H7 (cell line): ENCODE measurements at regions not wholly inside any gene's neighbourhood (a gene's known extent, or its start where the extent isn't known, plus 50 kb on each side); places are given as distances from the start of the nearest gene placed in this dataset.
"Not testable (repeated sequence)": the region's sequence is repeated elsewhere in the genome, so short reads cannot be mapped to it uniquely, and the experiment has no call there.

Source experiments
- DNase-seq: peaks from one replicate; pipeline ENCODE4 v3.0.0; 2012
- H3K27me3 ChIP-seq: 2 replicates; pipeline ENCODE4 v1.6.0; 2011; ENCODE audit warnings: mild to moderate bottlenecking, low read length; ENCODE audit not compliant: control insufficient read depth, insufficient read depth
- H3K36me3 ChIP-seq: replicated peaks from 2 replicates; pipeline ENCODE4 v1.5.1; 2011; ENCODE audit warnings: low read length; ENCODE audit not compliant: control insufficient read depth, insufficient read depth
- H3K4me3 ChIP-seq: 2 replicates; pipeline ENCODE4 v1.5.1; 2011; ENCODE audit warnings: low read depth, mild to moderate bottlenecking, control low read depth, low read length, moderate library complexity; ENCODE audit not compliant: insufficient read depth

DNA sequence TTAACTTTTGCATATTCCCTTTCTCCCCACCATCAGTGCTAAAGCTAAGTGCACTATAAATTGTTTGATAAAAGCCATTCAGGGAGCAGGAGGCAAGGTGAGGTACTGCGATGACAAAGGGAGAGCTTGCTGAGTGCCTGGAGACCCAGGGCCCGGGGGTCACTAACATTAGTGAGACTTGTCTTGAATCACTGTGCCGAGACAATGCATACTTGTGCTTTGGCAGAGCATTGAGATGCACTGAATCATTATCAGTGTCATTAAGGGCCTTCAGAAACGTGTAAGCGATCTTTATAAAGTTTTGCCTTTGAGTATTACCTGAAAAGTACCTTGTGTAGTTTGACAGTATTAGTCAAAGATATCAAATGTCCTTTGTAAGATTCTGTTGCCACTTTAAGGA is 447.5 kb downstream of the PCNX1 start:
- no peak for DNase-seq
- no peaks in the 10 kb centered on the region for H3K36me3 ChIP-seq
- H3K27me3 ChIP-seq: no peaks in the 10 kb centered on the region
- no peak overlapping the region for H3K4me3 ChIP-seq

DNA sequence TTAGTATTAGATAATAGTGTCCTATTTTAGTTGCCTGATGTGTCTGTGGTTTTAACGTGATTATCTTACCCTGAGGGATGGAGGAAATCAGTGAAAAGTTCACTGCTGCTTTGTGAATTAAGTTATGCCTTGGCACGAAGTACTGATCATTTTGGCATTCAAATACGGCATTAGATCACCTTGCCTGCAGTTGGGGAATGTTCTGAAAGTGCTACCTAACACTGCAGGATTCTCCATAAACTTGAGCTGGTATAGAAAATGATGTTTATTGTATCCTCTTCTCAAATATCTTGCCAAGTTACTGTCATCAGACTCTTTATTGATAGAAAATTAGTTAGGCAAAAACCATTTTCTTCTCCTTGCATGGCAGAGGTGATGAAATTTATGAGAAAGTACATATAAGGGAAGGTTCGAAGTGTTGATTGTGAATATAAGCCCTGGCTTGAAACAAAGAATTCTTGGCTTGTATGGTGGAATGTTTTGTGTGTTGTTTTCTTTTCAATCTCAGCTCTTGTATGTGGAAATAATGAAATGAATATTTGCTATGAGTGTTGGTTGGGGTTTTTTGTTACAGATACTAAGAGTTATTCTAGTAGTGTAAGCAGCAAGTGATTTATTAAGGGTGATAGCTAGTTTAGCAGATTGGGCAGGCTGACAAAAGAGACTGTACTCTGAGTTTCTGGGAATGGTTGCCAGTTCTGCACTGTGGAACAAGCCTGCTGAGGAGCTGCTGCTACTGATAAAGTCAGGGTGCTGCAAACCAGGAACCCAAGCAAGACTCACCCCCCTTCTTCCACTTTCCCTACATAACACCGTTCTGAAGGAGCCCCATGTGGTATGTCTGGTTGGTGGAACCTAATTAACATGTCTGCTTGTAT is 448.3 kb downstream of the PCNX1 start:
- Histone ChIP-seq H3K4me3 (no peak overlapping the region), H3K36me3 (no peaks in the 10 kb centered on the region), H3K27me3 (no peaks in the 10 kb centered on the region)
- DNase-seq: no peak

DNA sequence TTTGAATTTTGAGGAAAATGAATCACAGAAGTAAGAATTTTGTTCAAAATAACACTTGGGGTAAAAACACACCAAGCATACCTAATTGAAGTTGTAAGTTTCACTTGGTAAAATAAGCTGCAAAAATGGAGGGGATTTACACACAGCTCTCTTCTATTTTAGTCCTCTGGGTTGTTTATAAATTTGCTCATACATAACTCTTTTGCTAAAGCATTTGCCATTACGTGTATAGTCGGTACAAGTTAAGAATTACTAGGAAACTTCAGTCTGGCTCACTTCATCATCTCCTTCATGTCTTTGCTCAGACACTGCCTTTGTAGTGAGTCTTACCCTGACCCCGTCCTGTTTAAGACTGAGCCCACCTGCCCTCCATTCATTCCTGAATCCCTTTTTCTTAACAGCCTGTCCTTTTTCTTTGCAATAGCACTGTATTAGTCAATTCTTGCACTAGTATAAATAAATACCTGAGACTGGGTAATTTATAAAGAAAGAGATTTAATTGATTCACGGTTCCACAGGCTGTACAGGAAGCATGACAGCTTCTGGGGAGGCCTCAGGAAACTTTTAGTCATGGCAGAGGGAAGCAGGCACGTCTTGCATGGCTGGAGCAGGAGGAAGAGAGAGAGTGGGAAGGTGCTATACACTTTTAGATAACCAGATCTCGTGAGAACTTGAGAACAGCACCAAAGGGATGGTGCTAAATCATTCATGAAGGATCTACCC is 451.1 kb downstream of the PCNX1 start:
- Histone ChIP-seq H3K36me3 (no peaks in the 10 kb centered on the region), H3K4me3 (no peak overlapping the region), H3K27me3 (no peaks in the 10 kb centered on the region)
- no peak for DNase-seq

DNA sequence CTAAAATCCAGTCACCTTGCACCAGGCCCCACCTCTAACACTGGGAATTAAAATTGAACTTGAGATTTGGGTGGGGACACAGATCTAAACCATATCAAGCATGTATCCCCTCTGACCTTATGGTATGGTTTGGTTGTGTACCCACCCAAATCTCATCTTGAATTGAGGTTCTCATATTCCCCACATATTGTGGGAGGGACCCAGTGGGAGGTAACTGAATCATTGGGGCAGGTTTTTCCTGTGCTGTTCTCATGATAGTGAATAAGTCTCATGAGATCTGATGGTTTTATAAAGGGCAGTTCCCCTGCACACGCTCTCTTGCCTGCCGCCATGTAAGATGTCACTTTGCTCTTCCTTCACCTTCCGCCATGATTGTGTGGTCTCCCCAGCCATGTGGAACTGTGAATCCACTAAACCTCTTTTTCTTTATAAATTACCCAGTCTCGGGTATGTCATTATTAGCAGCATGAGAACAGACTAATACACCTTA is 451.7 kb downstream of the PCNX1 start:
- not testable (repeated sequence) for H3K4me3 ChIP-seq, H3K27me3 ChIP-seq, DNase-seq, H3K36me3 ChIP-seq

DNA sequence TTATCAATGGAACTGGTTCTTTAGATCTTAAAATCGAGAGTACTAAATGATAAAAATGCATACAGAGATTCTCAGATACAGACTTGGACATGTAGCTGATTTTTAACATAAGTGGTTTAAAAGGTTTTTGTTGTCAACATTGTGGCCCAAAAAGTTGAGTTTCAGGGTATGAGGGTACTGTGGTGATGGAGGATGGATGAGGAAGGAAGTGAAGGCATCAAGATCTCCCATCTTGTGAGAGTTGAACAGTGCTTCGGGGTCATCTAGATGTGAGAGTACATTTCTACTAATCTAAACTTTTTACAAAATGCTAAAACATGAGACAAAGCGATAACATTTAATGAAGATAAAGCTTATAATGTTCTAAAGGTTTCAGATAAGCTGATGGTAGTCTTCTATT is 452.6 kb downstream of the PCNX1 start:
- H3K36me3 ChIP-seq: no peaks in the 10 kb centered on the region
- no peaks in the 10 kb centered on the region for H3K27me3 ChIP-seq
- no peak overlapping the region for H3K4me3 ChIP-seq
- DNase-seq: no peak

DNA sequence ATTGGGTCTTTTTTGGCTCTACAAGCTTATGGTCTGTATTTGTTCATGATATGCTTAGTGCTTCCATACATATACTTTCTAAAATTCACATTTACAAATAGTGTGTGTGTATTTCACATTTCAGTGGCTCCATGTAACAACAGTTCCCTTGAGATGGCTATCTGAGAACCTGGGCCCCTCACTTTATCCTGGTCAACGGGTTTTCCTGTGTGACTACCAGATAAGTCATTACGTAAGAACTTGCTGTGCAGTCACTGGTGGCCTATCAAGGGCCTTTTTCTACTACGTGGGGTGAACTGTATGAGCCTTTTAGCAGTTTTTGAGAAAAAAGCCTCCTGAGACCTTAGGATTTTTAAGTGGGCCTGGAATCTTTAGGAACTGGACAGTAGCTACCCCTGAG is 454.1 kb downstream of the PCNX1 start:
- no peaks in the 10 kb centered on the region for H3K27me3 ChIP-seq
- no peak overlapping the region for H3K4me3 ChIP-seq
- H3K36me3 ChIP-seq: no peaks in the 10 kb centered on the region
- no peak for DNase-seq

DNA sequence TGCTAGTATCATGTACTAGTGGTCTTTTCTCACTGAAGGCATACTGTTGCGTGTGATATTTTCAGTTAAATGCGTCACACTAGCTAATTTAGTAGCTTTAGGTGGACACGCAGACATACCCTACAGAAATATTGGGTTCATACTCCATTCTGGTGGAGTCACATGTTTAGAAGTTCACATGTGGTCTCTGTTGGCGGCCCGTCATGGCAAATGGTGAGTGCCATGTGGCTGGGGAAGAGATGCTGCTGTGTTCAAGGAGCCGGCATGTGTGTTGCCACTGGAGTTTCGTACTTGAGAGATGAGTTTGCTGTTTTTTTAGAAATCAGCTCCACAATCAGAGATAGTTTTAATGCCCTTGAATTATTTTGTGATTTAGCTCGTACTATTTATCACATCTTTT is 454.6 kb downstream of the PCNX1 start:
- no peaks in the 10 kb centered on the region for H3K36me3 ChIP-seq
- DNase-seq: no peak
- no peak overlapping the region for H3K4me3 ChIP-seq

DNA sequence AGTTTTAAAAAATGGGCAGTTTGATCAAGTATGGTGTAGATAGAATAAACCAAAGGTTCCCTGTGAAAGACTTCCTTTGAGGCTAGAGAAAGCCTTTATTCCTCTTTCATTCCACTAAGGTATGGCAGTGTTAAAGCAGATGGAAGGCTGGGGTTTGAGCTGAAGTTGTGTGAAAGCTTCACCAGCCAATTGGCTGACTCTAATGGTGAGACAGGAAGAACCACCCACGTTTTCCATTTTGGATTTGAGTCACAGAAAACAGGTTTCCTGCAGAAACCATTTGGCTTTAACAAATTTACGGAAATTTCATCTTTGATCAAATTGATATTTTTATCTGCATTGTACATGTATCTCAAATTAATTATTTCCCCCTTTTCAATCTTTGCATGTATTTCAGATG is 455.0 kb downstream of the PCNX1 start:
- no peak overlapping the region for H3K4me3 ChIP-seq
- H3K27me3 ChIP-seq: no peaks in the 10 kb centered on the region
- no peak for DNase-seq
- no peaks in the 10 kb centered on the region for H3K36me3 ChIP-seq

More for the DNA sequence above, 454.6 kb downstream of the PCNX1 start:
- H3K27me3 ChIP-seq: no peaks in the 10 kb centered on the region

DNA sequence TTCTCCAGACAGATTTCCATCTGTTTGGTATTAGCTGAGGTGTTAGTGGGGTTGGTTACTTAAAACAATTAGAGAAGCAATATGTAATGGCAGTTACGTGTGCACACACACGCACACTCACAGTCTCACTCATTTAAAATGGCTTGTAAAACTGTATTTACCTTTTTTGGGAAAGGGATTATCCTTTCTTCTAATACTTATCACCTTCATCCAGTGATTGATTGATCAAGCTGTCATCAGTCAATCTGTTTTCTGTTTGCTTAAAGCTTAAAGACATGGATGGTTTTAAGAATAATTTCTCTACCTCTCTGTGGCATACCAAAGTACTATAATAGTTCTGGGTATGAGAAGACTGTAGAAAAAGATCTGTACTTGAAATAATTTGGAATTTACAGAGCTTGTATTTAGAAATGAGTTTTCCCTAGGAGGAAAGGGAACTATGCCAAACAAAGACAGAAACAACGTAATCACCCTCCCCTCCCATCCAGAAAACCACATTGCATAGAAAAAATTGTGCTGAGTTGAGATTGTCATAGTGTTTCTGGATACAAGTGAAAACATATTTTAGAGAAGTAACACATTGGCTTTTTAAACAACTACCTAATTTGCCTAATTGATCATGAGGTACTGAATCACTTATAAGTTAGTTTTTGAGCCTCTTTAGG is 455.8 kb downstream of the PCNX1 start:
- Histone ChIP-seq H3K4me3 (no peak overlapping the region), H3K27me3 (no peaks in the 10 kb centered on the region), H3K36me3 (no peaks in the 10 kb centered on the region)
- DNase-seq: no peak

DNA sequence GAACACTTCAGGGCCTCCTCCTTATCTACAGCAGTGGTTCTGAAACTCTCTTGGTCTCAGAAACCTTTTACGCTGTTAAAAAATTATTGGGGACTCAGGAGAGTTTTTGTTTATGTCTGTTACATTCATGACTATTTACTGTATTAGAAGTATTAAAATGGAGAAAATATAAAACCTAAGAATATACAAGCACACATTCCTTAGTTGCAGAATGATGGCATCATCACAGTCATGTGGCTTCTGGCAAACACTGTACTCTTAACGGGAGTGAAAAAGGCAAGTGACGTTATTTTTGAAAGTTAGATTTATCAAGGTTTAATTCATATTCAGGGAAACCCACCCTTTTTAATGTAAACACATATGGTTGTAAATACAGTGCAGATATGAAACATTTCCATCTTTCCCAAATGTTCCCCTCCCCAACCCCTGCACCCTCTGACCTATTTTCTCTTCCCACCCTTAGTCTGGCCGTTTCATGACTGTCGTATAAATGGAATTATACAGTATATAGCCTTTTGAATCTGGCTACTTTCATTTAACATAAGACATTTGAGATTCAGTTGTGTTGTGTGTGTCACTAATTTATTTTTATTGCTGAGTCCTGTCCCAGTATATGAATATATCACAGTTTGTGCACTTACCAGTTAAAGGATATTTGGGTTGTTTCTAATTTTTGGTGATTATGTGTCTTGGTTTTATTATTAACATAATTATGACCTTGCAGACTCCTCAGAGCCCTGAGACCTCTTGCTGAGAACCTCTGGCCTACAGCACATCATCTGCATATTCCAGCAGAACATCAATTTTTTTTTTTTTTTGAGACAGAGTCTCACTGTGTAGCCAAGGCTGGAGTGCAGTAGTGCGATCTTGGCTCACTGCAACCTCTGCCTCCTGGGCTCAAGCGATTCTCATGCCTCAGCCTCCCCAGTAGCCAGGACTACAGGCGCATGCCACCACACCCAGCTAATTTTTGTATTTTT is 457.0 kb downstream of the PCNX1 start:
- Histone ChIP-seq H3K36me3 (no peaks in the 10 kb centered on the region), H3K4me3 (no peak overlapping the region), H3K27me3 (no peaks in the 10 kb centered on the region)
- no peak for DNase-seq

DNA sequence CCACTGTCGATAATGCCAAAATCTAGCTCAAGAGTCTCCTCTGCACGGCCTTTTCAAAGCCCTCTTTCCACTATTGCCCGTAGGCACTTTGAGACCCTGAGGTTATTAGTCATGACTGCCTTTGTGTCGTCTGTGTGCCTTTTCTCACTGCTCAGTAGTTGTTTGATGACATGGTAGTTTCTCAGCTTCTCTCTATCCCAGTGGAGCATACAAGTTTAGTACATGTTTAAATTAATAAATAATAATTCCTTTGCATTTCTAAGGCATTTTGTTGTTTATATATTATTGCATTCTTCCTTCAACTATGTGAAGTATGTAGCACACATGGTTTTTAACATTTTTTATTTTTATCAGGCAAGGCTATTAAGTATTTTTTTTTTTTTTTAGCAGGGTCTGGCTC is 458.1 kb downstream of the PCNX1 start:
- H3K27me3 ChIP-seq: no peaks in the 10 kb centered on the region
- DNase-seq: no peak
- H3K4me3 ChIP-seq: no peak overlapping the region
- H3K36me3 ChIP-seq: no peaks in the 10 kb centered on the region

DNA sequence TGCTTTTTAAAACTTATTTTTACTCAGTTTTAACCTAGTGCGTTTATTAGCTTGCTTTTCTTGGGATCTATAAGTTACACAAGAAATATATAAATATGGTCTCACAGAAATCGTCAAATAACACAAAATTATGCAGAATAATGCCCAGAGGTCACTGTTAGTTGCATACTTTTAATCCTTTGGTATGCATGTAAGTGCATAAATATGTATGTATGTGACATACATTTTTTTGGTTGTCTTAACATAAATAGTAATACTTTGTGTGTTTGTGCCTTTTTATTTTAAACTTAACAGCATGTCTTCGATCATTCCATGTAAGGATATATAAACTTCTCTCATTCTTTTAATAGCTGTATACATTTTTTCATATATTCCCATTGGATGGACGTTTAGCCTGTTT is 459.6 kb downstream of the PCNX1 start:
- no peaks in the 10 kb centered on the region for H3K27me3 ChIP-seq
- H3K4me3 ChIP-seq: no peak overlapping the region
- no peaks in the 10 kb centered on the region for H3K36me3 ChIP-seq
- DNase-seq: no peak

DNA sequence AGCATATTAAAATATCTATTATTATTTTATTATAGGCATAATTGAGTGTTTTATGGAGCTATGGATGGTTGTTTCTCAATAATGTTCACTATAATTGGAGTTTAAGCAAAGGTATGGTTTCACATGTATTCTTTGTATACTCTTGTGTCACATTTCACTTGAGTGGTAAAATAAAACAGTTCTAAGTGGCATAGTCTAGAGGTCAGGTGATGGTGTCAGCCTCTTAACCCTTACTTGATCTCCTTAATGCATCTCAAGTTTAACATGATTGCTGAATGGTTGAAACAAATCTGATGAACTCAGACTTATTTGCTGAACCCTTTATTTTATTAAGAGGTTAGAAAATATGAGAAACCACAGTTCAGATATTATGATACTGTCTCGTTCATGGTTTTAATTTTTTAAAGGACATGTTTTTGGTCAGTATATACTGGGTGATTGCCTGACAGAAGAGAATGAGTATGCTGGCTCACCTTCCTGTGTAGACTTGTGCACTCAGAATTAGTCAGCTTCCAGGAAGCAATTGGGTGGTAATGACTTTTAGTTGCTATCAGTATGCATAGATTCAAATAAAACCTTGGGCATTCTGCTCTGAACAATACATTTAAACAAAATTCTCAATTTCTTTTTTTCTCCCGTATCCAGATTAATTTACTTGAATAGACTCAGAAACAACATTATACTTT is 464.6 kb downstream of the PCNX1 start:
- H3K36me3 ChIP-seq: no peaks in the 10 kb centered on the region
- no peak overlapping the region for H3K4me3 ChIP-seq
- no peak for DNase-seq
- no peaks in the 10 kb centered on the region for H3K27me3 ChIP-seq
